Endothelial cell (in vitro differentiated cells): ENCODE measurements at regions not wholly inside any gene's neighbourhood (a gene's known extent, or its start where the extent isn't known, plus 50 kb on each side); places are given as distances from the start of the nearest gene placed in this dataset.

ENCODE experiments used
- DNase-seq: peaks from one replicate; pipeline ENCODE4 v3.0.0; 2021; ENCODE audit warnings: low spot score
- H3K27ac Mint-ChIP-seq: one replicate; pipeline ENCODE4 v1.8.0; 2021; ENCODE audit warnings: mixed read lengths, inconsistent platforms; ENCODE audit not compliant: unreplicated experiment
- H3K27me3 Mint-ChIP-seq: one replicate; pipeline ENCODE4 v1.8.0; 2021; ENCODE audit warnings: mild to moderate bottlenecking, moderate library complexity, mixed read lengths, inconsistent platforms; ENCODE audit not compliant: unreplicated experiment
- H3K36me3 Mint-ChIP-seq: one replicate; pipeline ENCODE4 v1.8.0; 2021; ENCODE audit warnings: mild to moderate bottlenecking, low read depth, mixed read lengths, inconsistent platforms; ENCODE audit not compliant: unreplicated experiment
- H3K4me1 Mint-ChIP-seq: one replicate; pipeline ENCODE4 v1.8.0; 2021; ENCODE audit warnings: mild to moderate bottlenecking, mixed read lengths, inconsistent platforms; ENCODE audit not compliant: unreplicated experiment
- H3K4me3 Mint-ChIP-seq: one replicate; pipeline ENCODE4 v1.8.0; 2021; ENCODE audit warnings: mild to moderate bottlenecking, mixed read lengths, inconsistent platforms; ENCODE audit not compliant: unreplicated experiment
- H3K9me3 Mint-ChIP-seq: one replicate; pipeline ENCODE4 v1.8.0; 2021; ENCODE audit warnings: mixed read lengths, inconsistent platforms; ENCODE audit not compliant: unreplicated experiment
- CTCF ChIP-seq: fragments of 200-600 bp; sonication (generic); IDR thresholded peaks from one replicate; pipeline ENCODE4 v1.5.0; 2021; ENCODE audit warnings: antibody characterized with exemption; ENCODE audit not compliant: unreplicated experiment

DNA sequence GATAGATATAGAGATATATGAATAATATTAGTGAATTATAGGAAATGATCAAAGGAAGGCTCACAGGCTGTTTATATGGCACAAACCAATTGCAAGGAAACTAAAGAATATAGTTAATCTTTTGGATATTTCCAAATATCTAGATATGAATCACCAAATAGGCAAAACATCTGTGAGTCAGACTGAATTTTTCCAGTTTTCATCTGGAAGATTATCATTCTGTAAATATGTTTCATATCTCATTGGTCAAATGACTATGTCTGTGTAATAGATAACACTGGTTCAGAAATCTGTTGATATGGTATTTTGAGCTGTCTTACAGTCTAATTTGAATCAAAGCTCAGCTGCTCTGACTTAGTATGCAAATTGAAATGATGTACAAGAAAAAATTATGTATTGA is 303.6 kb downstream of the FAM133A start:
- H3K27ac Mint-ChIP-seq = no peak overlapping the region
- no peaks in the 10 kb centered on the region for H3K4me1 Mint-ChIP-seq
- TF ChIP-seq CTCF = no peak
- DNase-seq = no peak
- no peaks in the 10 kb centered on the region for H3K9me3 Mint-ChIP-seq
- no peak overlapping the region for H3K4me3 Mint-ChIP-seq
- H3K27me3 Mint-ChIP-seq = peaks cover 5% of the 10 kb centered on the region
- no peaks in the 10 kb centered on the region for H3K36me3 Mint-ChIP-seq

DNA sequence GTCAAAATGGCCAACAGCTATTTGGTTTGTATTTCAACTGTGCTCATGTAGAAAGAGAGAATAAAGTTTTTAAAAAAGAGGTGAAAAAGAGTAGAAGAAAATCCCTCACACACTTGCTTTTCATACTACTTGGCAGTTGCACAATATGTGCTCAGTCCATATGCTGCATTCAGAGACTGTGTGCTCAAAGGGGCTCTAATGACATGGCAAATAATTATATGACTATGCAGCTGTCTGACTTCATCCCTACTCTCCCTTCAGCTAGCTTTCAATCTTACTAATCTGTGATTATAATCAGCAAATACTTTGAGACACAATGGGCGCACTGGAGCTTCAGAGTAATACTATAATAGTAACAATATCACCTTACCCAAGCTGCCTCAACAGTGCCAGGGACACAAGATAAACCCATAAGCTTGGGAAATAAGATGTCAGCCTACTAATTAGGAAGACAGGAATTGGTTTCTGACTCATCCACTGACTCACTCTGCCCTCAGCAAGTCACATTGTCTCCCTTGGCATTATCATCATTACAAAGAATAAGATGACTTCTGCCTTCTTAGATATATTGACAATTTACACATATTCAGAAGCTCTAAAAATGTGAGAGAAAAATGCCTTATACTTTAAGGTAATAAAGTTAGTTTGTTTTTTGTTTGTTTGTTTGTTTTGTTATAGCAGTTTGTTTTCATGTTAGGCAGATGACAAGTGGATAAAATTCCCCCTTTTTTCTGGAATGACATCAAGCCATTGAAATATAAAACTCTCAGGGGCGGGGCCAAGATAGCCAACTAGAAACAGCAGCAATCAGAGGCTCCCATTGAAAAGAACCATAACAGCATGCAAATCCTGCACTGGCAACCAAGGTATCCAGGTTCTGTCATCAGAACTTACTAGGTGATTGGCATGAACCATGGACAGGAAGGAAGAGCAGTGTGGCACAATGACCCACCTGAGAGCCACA is 311.6 kb downstream of the FAM133A start:
- Mint-ChIP-seq H3K27me3 (peaks cover 2% of the 10 kb centered on the region), H3K36me3 (no peaks in the 10 kb centered on the region), H3K4me1 (no peaks in the 10 kb centered on the region), H3K27ac (no peak overlapping the region), H3K9me3 (no peaks in the 10 kb centered on the region), H3K4me3 (no peak overlapping the region)
- no peak for TF ChIP-seq CTCF
- DNase-seq = no peak
